ENCODE measurements at regions not wholly inside any gene's neighbourhood (a gene's known extent, or its start where the extent isn't known, plus 50 kb on each side); places are given as distances from the start of the nearest gene placed in this dataset.
"Not testable (repeated sequence)": the region's sequence is repeated elsewhere in the genome, so short reads cannot be mapped to it uniquely, and the experiment has no call there.

- not testable (repeated sequence) for TF ChIP-seq POLR2A, EP300 (IDR thresholded peaks at IDR 0.05)
Measured at GRCh38 chr9:84077816-84078215, 97.2 kb downstream of the RMI1 start.
